SU-DHL-6 (cell line): ENCODE measurements at regions not wholly inside any gene's neighbourhood (a gene's known extent, or its start where the extent isn't known, plus 50 kb on each side); places are given as distances from the start of the nearest gene placed in this dataset.

Source experiments
- EZH2phosphoT487 ChIP-seq: fragments of 200-600 bp; sonication (generic), shearing (Covaris generic); conservative IDR thresholded peaks from 2 replicates; pipeline ENCODE4 v1.6.1; 2018; ENCODE audit warnings: mild to moderate bottlenecking, antibody characterized with exemption, low read length, moderate library complexity, mixed read lengths
- TF ChIP-seq, protein P1 (sequence below): fragments of 200-600 bp; sonication (generic); IDR thresholded peaks from one replicate; pipeline ENCODE4 v1.5.1; 2017; ENCODE audit warnings: antibody characterized with exemption, mild to moderate bottlenecking, low read length, moderate library complexity; ENCODE audit not compliant: insufficient read depth, poor library complexity, severe bottlenecking

- TF ChIP-seq, protein P1, sequence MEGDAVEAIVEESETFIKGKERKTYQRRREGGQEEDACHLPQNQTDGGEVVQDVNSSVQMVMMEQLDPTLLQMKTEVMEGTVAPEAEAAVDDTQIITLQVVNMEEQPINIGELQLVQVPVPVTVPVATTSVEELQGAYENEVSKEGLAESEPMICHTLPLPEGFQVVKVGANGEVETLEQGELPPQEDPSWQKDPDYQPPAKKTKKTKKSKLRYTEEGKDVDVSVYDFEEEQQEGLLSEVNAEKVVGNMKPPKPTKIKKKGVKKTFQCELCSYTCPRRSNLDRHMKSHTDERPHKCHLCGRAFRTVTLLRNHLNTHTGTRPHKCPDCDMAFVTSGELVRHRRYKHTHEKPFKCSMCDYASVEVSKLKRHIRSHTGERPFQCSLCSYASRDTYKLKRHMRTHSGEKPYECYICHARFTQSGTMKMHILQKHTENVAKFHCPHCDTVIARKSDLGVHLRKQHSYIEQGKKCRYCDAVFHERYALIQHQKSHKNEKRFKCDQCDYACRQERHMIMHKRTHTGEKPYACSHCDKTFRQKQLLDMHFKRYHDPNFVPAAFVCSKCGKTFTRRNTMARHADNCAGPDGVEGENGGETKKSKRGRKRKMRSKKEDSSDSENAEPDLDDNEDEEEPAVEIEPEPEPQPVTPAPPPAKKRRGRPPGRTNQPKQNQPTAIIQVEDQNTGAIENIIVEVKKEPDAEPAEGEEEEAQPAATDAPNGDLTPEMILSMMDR, result no peak
- TF ChIP-seq EZH2phosphoT487, result no peak
Measured at GRCh38 chr4:59258002-59258401, 1942.1 kb upstream of the ADGRL3 start.
